ENCODE measurements at regions not wholly inside any gene's neighbourhood (a gene's known extent, or its start where the extent isn't known, plus 50 kb on each side); places are given as distances from the start of the nearest gene placed in this dataset.
"Not testable (repeated sequence)": the region's sequence is repeated elsewhere in the genome, so short reads cannot be mapped to it uniquely, and the experiment has no call there.

GRCh38 chr3:66552846-66553245 lies 52.0 kb upstream of the LRIG1 start:
- TF ChIP-seq Cebpa-rat (IDR thresholded peaks at IDR 0.05): no peak
- Histone ChIP-seq H3K9me3 (0 out of 2 replicates have a peak, but pooled peaks cover 3% of the 10 kb centered on the region), H3K36me3 (no peaks in the 10 kb centered on the region), H3K9ac (no peak overlapping the region), H3K4me1 (peaks cover 37% of the 10 kb centered on the region), H3K27ac (no peak overlapping the region), H3K27me3 (no peaks in the 10 kb centered on the region), H3K4me2 (peak overlapping the region; percentile 77), H3K4me3 (0 out of 2 replicates have a peak overlapping the region, but pooled peaks have one; percentile 2), H4K20me1 (no peaks in the 10 kb centered on the region)

- Histone ChIP-seq H3K9me3 (0 out of 2 replicates have a peak, but pooled peaks cover 3% of the 10 kb centered on the region), H3K9ac (no peak overlapping the region), H3K4me2 (peak overlapping the region; percentile 77), H3K36me3 (no peaks in the 10 kb centered on the region), H3K4me1 (peaks cover 37% of the 10 kb centered on the region), H3K27me3 (no peaks in the 10 kb centered on the region), H4K20me1 (no peaks in the 10 kb centered on the region), H3K4me3 (peak overlapping the region; percentile 2; the same call in 1 of the 2 replicates), H3K27ac (no peak overlapping the region)
- TF ChIP-seq Cebpa-rat (IDR thresholded peaks at IDR 0.05): no peak
Observed at GRCh38 chr3:66553441-66554113, 52.8 kb upstream of the LRIG1 start.

- peak overlapping the region; percentile 77 for H3K4me2 ChIP-seq
- peaks cover 5% of the 10 kb centered on the region; the same call in 1 of the 2 replicates for H3K9me3 ChIP-seq
- H3K36me3 ChIP-seq: no peaks in the 10 kb centered on the region
- no peaks in the 10 kb centered on the region for H4K20me1 ChIP-seq
- H3K27ac ChIP-seq: no peak overlapping the region
- H3K9ac ChIP-seq: no peak overlapping the region
- TF ChIP-seq Cebpa-rat (IDR thresholded peaks at IDR 0.05): no peak
- no peaks in the 10 kb centered on the region for H3K27me3 ChIP-seq
- peaks cover 37% of the 10 kb centered on the region for H3K4me1 ChIP-seq
- H3K4me3 ChIP-seq: no peak overlapping the region; the same call in 1 of the 2 replicates
Observed at GRCh38 chr3:66554178-66554577, 53.4 kb upstream of the LRIG1 start.

GRCh38 chr3:66555214-66555844 lies 54.5 kb upstream of the LRIG1 start:
- Histone ChIP-seq H3K27me3 (no peaks in the 10 kb centered on the region), H3K9ac (no peak overlapping the region), H4K20me1 (no peaks in the 10 kb centered on the region), H3K36me3 (no peaks in the 10 kb centered on the region), H3K4me3 (no peak overlapping the region), H3K4me2 (peak overlapping the region; percentile 18; the same call in 1 of the 2 replicates), H3K9me3 (peaks cover 14% of the 10 kb centered on the region), H3K4me1 (peaks cover 37% of the 10 kb centered on the region), H3K27ac (no peak overlapping the region)
- TF ChIP-seq Cebpa-rat (IDR thresholded peaks at IDR 0.05): no peak

GRCh38 chr3:66557170-66557569 lies 56.3 kb upstream of the LRIG1 start:
- Histone ChIP-seq H3K4me1 (peaks cover 35% of the 10 kb centered on the region), H3K9me3 (peaks cover 22% of the 10 kb centered on the region), H3K4me3 (no peak overlapping the region), H3K36me3 (no peaks in the 10 kb centered on the region), H3K27me3 (no peaks in the 10 kb centered on the region), H4K20me1 (no peaks in the 10 kb centered on the region), H3K27ac (no peak overlapping the region), H3K4me2 (no peak overlapping the region), H3K9ac (no peak overlapping the region)
- no peak for TF ChIP-seq Cebpa-rat (IDR thresholded peaks at IDR 0.05)

GRCh38 chr3:66559924-66560323 lies 59.1 kb upstream of the LRIG1 start:
- not testable (repeated sequence) for H3K27ac ChIP-seq, H3K4me2 ChIP-seq, H3K4me3 ChIP-seq, H3K27me3 ChIP-seq, H3K36me3 ChIP-seq, H3K4me1 ChIP-seq, H4K20me1 ChIP-seq, H3K9ac ChIP-seq
- peaks cover 22% of the 10 kb centered on the region for H3K9me3 ChIP-seq

GRCh38 chr3:66561367-66561766 lies 60.5 kb upstream of the LRIG1 start:
- H4K20me1 ChIP-seq: no peaks in the 10 kb centered on the region
- H3K4me1 ChIP-seq: no peaks in the 10 kb centered on the region
- no peak overlapping the region for H3K4me3 ChIP-seq
- no peaks in the 10 kb centered on the region for H3K27me3 ChIP-seq
- TF ChIP-seq Cebpa-rat (IDR thresholded peaks at IDR 0.05): no peak
- H3K9ac ChIP-seq: no peak overlapping the region
- H3K4me2 ChIP-seq: no peak overlapping the region
- no peak overlapping the region for H3K27ac ChIP-seq
- no peaks in the 10 kb centered on the region for H3K36me3 ChIP-seq
- peaks cover 22% of the 10 kb centered on the region for H3K9me3 ChIP-seq

- Histone ChIP-seq H3K4me2 (no peak overlapping the region), H3K9me3 (peaks cover 13% of the 10 kb centered on the region), H3K4me1 (no peaks in the 10 kb centered on the region), H3K27me3 (no peaks in the 10 kb centered on the region), H3K27ac (no peak overlapping the region), H4K20me1 (no peaks in the 10 kb centered on the region), H3K9ac (no peak overlapping the region), H3K36me3 (no peaks in the 10 kb centered on the region), H3K4me3 (no peak overlapping the region)
- TF ChIP-seq Cebpa-rat (IDR thresholded peaks at IDR 0.05): no peak
Observed at GRCh38 chr3:66565301-66565700, 64.5 kb upstream of the LRIG1 start.

- Histone ChIP-seq H3K9ac (no peak overlapping the region), H3K36me3 (no peaks in the 10 kb centered on the region), H3K27ac (no peak overlapping the region), H3K4me2 (no peak overlapping the region), H3K27me3 (no peaks in the 10 kb centered on the region), H3K9me3 (peaks cover 5% of the 10 kb centered on the region; the same call in 1 of the 2 replicates), H4K20me1 (no peaks in the 10 kb centered on the region), H3K4me3 (no peak overlapping the region), H3K4me1 (no peaks in the 10 kb centered on the region)
- no peak for TF ChIP-seq Cebpa-rat (IDR thresholded peaks at IDR 0.05)
Observed at GRCh38 chr3:66567077-66567476, 66.3 kb upstream of the LRIG1 start.

- no peak for TF ChIP-seq Cebpa-rat (IDR thresholded peaks at IDR 0.05)
- H3K27ac ChIP-seq: no peak overlapping the region
- no peak overlapping the region for H3K4me2 ChIP-seq
Observed at GRCh38 chr3:66572090-66572675, 71.4 kb upstream of the LRIG1 start.

More at GRCh38 chr3:66572090-66572675, 71.4 kb upstream of the LRIG1 start:
- Histone ChIP-seq H3K9me3 (peaks cover 5% of the 10 kb centered on the region; the same call in 1 of the 2 replicates), H3K9ac (no peak overlapping the region), H3K27me3 (peaks cover 10% of the 10 kb centered on the region), H3K4me1 (no peaks in the 10 kb centered on the region), H3K36me3 (no peaks in the 10 kb centered on the region), H3K4me3 (no peak overlapping the region), H4K20me1 (no peaks in the 10 kb centered on the region)
